Posterior vena cava (tissue), 2 donors: ENCODE measurements at regions not wholly inside any gene's neighbourhood (a gene's known extent, or its start where the extent isn't known, plus 50 kb on each side); places are given as distances from the start of the nearest gene placed in this dataset.
A peak's percentile ranks its signal among the peaks of the same experiment; 100 is the strongest.

ENCODE experiments used
- DNase-seq: peaks from one replicate; pipeline ENCODE4 v3.0.0-alpha.2; 2020; ENCODE audit warnings: low spot score
- intact Hi-C, 2 donors: fragments of 100-400 bp; cut with DNase I; formaldehyde crosslinking; loops; one replicate each; pipeline versions ENCODE4 v1.14.1 to v1.14.2; 2022 to 2023
- donor health status: DM: yes; HTN: yes; CAD: no.
- donor health status: DM: yes; HTN: yes; CAD: no.

DNA sequence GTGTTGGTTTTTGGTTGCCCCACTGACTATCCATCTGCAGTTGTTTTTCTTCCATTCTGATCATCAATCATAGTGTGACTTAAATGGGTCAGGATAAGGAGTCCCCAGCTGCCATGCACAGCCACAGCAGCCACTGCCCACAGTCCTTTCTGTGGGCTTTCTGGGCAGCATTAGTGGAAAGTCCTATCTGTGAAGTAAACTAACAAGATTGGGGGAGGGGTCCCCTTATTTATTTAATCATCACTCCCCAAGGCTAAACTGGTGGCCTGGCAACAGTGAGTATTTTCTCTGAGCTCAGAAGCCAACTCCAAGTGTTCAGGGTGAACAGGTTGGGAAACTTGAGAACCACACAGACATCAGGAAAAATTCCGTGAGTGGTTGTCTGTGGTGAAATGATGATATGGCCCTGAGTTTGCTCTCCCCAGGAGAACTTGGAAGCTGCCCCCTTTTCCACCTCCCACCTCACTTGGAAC, 145.0 kb downstream of the CCDC34 start:
- intact Hi-C loops = no loop called here
- DNase-seq = no peak

DNA sequence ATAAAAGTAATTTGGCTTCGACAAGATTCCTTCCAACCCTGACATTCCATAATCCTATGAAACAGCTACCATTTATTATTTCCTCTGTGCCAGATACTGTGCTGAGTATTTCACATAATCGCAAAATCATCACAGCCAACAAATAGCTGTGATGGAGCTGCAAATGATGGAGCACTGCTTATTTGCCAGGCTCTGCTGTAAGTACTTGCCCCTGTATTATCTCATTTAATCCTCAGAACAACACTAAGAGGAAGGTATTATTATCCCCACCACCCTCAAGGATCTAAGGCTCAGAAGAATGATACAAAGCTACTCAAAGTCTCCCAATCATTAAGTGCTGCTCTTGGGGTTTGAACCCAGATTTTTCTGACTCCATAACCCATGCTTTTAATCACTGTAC, 145.5 kb downstream of the CCDC34 start:
- intact Hi-C loops = no loop called here

DNA sequence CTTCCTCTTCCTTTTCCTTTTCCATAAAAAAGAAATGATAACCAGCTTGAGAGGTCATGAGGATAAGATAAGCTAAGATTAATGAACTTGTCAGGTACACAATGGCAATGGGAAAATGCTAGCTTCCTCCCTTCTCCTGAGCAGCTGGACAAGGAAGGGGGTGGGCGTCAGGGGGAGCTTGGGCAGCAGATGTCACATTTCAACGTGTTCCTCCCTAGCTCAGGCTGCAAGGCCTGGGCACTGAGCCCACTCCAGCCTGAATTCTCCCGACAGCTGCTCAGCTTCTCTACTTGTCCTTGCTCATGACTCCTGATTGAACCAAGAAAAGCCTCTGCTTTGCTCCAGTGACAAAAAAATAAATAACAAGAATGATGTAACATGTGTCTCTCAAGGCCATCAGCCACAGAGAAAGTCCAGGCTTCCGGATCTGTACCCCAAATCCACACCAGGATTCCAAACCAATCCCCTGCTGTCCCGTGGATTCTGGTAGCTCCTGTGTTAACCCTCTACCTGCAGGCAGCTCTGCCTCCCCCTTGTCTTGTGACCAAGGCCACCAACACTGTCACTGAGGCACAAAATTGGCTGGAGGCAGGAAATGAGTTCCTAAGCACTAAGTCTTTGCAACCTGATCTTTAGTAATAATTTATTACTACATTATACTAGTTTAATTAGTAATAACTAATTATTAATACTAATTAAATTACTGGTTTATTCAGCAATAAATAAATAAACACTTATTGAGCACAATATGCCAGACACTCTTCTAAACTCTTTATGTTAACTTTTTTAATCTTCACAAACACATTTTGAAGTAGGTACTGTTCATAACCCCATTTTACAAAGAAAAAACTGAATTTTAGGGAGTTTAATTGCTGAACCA, 146.5 kb downstream of the CCDC34 start:
- intact Hi-C loops = no loop called here
- peak; percentile 78 for DNase-seq

More for the DNA sequence above, 145.5 kb downstream of the CCDC34 start:
- DNase-seq = no peak

- no peak for DNase-seq
- intact Hi-C loops = no loop called here
Measured at GRCh38 chr11:27215471-27216269, 147.3 kb downstream of the CCDC34 start.

DNA sequence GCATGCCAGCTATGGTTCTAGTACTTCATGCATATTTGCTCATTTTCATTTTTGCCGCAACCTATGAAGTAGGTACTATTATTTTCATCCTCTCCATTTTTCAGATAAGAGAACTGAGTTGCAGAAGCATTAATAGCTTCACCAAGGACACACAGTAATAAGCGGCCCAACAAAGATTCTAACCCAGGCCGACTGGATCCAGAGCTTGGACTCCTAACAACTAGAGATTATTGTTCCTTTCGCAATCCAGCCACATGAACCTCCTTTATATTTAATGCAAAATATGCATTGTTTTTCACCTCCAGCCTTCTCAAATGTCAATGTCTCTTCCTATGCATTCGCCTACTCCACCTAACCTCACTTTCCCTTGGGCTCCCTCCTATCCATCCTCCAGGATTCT, 148.3 kb downstream of the CCDC34 start:
- intact Hi-C loops = no loop called here

GRCh38 chr11:27213232-27213660, 149.8 kb downstream of the CCDC34 start:
- DNase-seq = no peak
- intact Hi-C loops = no loop called here

More for the DNA sequence above, 148.3 kb downstream of the CCDC34 start:
- DNase-seq = no peak

- intact Hi-C loops = no loop called here
- DNase-seq = no peak
Measured at GRCh38 chr11:27212248-27212780, 150.7 kb downstream of the CCDC34 start.

DNA sequence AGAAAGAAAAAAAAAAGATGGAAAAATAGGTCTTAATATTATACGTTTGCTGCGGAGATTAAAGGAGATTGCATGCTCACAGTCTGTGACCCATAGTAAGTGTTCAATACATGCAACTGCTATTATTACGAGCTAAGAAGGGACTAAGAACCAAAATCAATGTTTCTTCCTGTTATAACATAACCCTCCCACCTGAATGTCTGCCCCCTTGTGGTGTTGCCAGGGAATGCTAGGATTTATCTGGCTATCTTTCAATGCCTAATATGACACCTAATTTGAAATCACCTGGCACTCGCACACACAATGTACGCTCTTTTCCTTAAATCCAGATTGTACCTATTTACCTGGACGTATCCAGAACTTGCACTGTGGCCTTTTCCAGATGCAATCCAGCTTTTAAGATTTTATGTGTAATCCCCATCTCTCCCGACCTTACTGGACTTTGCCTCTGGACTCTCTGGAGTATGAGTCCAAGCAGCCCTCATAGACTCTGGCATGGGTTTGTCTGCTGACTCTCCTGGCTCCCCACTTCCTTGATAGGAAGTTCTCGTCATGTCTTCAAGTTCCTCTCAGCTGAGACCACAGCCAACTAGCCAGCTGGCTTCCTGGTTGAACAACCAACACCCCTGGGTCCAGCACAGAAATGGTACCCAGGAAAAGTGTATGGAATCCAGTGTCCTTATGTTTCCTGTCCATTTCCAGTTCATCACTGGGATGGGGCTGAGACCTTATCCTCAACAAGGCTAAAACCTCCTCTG, 151.5 kb downstream of the CCDC34 start:
- DNase-seq = no peak

DNA sequence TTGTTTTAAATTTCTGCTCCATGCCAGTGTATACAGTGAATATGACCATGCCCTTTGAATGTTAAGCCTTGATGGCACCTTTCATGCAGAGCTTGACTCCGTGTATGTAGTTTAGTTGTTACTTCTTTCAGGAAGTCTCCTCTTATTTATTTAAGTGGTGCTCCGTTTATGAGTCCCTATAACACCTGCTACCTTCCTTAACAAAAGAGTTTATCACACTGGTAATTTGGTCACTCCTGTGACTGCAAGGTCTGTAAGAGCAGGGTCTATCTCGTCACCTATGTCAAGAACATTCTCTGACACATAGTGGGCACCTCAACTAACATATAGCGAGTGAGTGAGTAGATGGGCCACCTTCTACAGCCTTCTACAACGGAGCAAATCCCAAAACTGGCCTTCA, 152.5 kb downstream of the CCDC34 start:
- intact Hi-C loops = no loop called here
- DNase-seq = no peak

More for the DNA sequence above, 151.5 kb downstream of the CCDC34 start:
- intact Hi-C loops = no loop called here

DNA sequence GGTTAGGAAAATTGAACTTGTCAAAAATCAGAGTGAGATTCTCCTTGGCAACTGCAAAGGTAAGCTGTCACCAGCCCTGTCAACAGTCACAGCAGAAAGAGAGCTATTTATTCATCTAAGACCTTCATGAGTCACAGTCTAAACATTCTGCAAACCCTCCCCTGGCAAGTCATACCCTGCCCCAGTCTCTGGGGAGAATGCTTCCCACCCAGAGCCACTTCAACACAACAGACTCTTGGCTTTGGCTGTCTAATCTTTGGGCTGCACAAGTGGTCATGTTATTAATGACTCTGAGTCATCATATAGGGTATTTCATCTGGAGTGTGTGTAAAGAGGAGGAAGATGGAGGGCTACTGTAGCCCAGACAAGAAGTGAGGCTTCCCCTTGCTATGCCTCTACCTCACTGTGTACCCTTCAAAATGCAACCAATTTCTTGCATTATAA, 153.4 kb downstream of the CCDC34 start:
- intact Hi-C loops = no loop called here
- peak; percentile 78 for DNase-seq

GRCh38 chr11:27208846-27209245, 154.2 kb downstream of the CCDC34 start:
- no peak for DNase-seq
- intact Hi-C loops = no loop called here

GRCh38 chr11:27207025-27207650, 155.9 kb downstream of the CCDC34 start:
- intact Hi-C loops = no loop called here
- DNase-seq = no peak

DNA sequence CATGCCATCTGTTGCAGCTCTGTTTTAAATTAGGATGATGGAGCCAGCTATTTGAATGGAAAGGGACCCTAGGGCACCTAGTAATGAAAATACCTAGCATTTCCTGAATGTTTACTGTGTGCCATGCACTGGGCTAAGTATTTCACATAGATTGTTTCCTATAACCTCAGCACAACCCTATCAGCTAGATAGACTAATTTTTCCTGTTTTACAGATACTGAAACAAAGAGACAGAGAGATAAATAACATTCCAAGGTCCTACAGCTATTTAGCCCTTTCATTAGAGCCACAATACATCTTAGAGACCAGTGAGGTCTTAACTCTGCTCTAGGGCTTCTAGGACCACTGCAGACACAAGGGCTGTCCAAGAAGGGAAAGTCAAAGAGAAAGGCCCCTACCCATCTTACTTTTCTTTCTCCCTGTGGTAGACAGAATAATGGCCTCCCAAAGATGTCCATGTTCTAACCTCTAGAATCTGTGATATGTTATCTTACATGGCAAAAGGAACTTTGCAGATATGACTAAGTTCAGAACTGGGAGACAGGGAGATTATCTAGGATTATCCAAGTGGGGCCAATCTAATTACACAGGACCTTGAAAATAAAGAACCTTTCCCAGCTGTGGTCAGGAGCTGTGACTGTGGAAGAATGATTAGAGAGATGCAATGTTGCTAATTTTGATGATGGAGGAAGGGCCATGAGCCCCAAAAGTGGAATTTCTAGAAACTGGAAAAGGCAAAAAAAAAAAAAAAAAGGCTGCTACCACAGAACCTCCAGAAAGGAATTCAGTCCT, 157.0 kb downstream of the CCDC34 start:
- no peak for DNase-seq
- intact Hi-C loops = no loop called here

- no peak for DNase-seq
- intact Hi-C loops = no loop called here
Measured at GRCh38 chr11:27205250-27205649, 157.8 kb downstream of the CCDC34 start.

- DNase-seq = no peak
- intact Hi-C loops = no loop called here
Measured at GRCh38 chr11:27204529-27204928, 158.5 kb downstream of the CCDC34 start.

- intact Hi-C loops = no loop called here
- no peak for DNase-seq
Measured at GRCh38 chr11:27203077-27203647, 159.9 kb downstream of the CCDC34 start.

- peak; percentile 81 for DNase-seq
- intact Hi-C loops = no loop called here
Measured at GRCh38 chr11:27201454-27202302, 161.1 kb downstream of the BBOX1 start.
